Kidney (tissue), 13 donors: ENCODE measurements at regions not wholly inside any gene's neighbourhood (a gene's known extent, or its start where the extent isn't known, plus 50 kb on each side); places are given as distances from the start of the nearest gene placed in this dataset.

Experiments
- DNase-seq, 5 donors: peaks; one replicate each; pipeline ENCODE4 v3.0.0-alpha.2; 2013 to 2020
- FAIRE-seq: peaks from 2 replicates; lab custom pipeline; 2012; peaks lifted over from hg19 to GRCh38; lab: Jason Lieb, UNC
- H3K27ac ChIP-seq, 2 donors: one replicate each; pipeline ENCODE4 v1.7.0; 2013; ENCODE audit warnings: low read depth in 2 of 2, low read length in 2 of 2, inconsistent platforms in 1 of 2
- H3K27me3 ChIP-seq: one replicate; pipeline ENCODE4 v1.7.1; 2013; ENCODE audit warnings: low read length, inconsistent platforms; ENCODE audit not compliant: control insufficient read depth, insufficient read depth
- H3K36me3 ChIP-seq, 3 donors: one replicate each; pipeline versions ENCODE4 v1.7.0 to v1.7.1; 2013; ENCODE audit warnings: low read length in 3 of 3, control low read depth in 1 of 3, inconsistent platforms in 1 of 3; ENCODE audit not compliant: insufficient read depth in 3 of 3, control insufficient read depth in 2 of 3
- H3K4me1 ChIP-seq, 3 donors: one replicate each; pipeline versions ENCODE4 v1.7.0 to v1.7.1; 2013; ENCODE audit warnings: low read length in 3 of 3, inconsistent platforms in 1 of 3, low read depth in 1 of 3; ENCODE audit not compliant: control insufficient read depth in 2 of 3, insufficient read depth in 2 of 3
- H3K4me3 ChIP-seq, 3 donors: one replicate each; pipeline versions ENCODE4 v1.7.0 to v1.8.1; 2013; ENCODE audit warnings: low read length in 3 of 3, control low read depth in 1 of 3, inconsistent platforms in 1 of 3
- H3K9ac ChIP-seq, 3 donors: one replicate each; pipeline versions ENCODE4 v1.7.0 to v1.7.1; 2013; ENCODE audit warnings: low read length in 3 of 3, control low read depth in 1 of 3, inconsistent platforms in 1 of 3
- H3K9me3 ChIP-seq, 3 donors: one replicate each; pipeline versions ENCODE4 v1.7.0 to v1.7.1; 2013; ENCODE audit warnings: low read length in 3 of 3, control low read depth in 1 of 3, inconsistent platforms in 1 of 3; ENCODE audit not compliant: control insufficient read depth in 2 of 3, insufficient read depth in 1 of 3
- intact Hi-C: fragments of 100-400 bp; cut with DNase I; formaldehyde crosslinking; loops from one replicate; pipeline ENCODE4 v1.11.1; 2022
- TF ChIP-seq, protein P1 (sequence below): IDR thresholded peaks from 3 replicates; pipeline ENCODE4 v1.5.1; 2012; ENCODE audit warnings: mild to moderate bottlenecking, moderate library complexity, borderline replicate concordance; ENCODE audit not compliant: insufficient read depth; ENCODE audit errors: extremely low read depth
- donor health status: control.
- donor health status: control.
- donor health status: control.
- donor health status: control.
- donor health status: control.
- donor health status: DM: yes; HTN: yes; CAD: no.
- donor health status: Normal renal cell carcinoma (clear cell type).

DNA sequence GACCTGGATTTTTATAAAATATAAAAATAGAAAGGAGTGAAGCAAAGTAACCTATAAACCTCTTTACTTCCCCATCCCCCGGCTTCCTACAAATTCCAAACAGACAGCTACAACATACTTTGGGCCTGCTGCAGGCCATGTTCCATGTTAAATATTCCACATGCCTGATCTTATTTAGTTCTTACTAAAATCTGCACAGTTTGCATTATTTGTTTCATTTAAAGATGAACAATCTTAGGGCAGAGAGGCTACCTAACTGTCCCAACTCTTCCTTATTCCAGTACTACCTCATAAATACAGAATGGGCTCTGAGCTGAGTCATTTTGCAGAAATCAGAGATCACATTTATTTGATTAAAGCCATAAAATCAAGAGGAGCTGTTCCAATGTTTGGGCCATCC lies 665.0 kb downstream of the PDCD6IP start:
- H3K9ac ChIP-seq, result no peak overlapping the region
- intact Hi-C loops, result no loop called here
- no peaks in the 10 kb centered on the region for H3K4me1 ChIP-seq
- FAIRE-seq (no peak), DNase-seq (no peak)
- no peak overlapping the region for H3K4me3 ChIP-seq
- H3K27ac ChIP-seq, result no peak overlapping the region
- TF ChIP-seq, protein P1, sequence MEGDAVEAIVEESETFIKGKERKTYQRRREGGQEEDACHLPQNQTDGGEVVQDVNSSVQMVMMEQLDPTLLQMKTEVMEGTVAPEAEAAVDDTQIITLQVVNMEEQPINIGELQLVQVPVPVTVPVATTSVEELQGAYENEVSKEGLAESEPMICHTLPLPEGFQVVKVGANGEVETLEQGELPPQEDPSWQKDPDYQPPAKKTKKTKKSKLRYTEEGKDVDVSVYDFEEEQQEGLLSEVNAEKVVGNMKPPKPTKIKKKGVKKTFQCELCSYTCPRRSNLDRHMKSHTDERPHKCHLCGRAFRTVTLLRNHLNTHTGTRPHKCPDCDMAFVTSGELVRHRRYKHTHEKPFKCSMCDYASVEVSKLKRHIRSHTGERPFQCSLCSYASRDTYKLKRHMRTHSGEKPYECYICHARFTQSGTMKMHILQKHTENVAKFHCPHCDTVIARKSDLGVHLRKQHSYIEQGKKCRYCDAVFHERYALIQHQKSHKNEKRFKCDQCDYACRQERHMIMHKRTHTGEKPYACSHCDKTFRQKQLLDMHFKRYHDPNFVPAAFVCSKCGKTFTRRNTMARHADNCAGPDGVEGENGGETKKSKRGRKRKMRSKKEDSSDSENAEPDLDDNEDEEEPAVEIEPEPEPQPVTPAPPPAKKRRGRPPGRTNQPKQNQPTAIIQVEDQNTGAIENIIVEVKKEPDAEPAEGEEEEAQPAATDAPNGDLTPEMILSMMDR, result no peak
- H3K9me3 ChIP-seq, result peaks cover 1 to 19% (median 3%) of the 10 kb centered on the region in 3 donors
- no peaks in the 10 kb centered on the region for H3K36me3 ChIP-seq
- no peaks in the 10 kb centered on the region for H3K27me3 ChIP-seq

DNA sequence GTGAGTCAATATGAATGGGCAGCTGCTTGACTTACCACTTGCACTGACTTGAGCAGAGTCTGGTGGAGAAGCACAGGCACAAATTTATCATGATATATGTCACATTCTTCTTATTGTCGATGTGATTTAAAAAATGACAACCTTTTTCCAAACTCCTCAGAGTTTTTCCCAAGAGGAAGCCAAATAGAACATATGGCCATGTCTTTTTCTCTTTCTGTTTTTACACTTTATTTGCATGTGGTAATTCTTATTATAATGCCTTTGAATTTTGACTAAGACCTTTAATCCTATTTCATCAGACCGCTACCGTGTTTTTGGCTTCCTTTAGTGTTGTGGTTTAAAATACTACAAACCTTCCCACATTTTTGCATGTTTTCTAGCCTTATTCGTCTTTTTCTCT lies 666.2 kb downstream of the PDCD6IP start:
- Histone ChIP-seq H3K4me3 (no peak overlapping the region), H3K27ac (no peak overlapping the region), H3K36me3 (no peaks in the 10 kb centered on the region), H3K9ac (no peak overlapping the region), H3K27me3 (no peaks in the 10 kb centered on the region), H3K4me1 (no peaks in the 10 kb centered on the region), H3K9me3 (peaks cover 0 to 8% (median 0%) of the 10 kb centered on the region in 3 donors)
- FAIRE-seq (no peak), DNase-seq (no peak)
- TF ChIP-seq, protein P1, result no peak
- intact Hi-C loops, result no loop called here

DNA sequence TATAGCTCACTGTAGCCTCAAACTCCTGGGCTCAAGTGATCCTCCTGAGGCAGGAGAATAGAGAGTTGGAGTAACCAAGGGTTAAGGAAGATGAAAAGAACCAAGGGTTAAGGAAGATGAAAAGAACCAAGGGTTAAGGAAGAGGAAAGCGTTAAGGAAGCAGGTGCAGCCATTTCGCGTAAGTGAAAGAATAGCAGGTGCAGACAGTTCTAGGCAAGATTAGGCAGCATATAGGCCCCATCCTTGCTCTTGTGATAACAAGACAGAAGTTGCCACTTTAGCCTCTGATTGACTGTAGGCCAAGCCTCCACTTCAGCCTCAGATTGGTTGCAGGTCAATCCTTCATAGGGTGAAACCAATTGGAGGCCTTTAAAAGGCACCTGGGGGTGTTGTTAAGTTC lies 677.4 kb downstream of the PDCD6IP start:
- Histone ChIP-seq H3K27me3 (no peaks in the 10 kb centered on the region), H3K27ac (no peak overlapping the region), H3K9ac (no peak overlapping the region), H3K36me3 (no peaks in the 10 kb centered on the region), H3K9me3 (peaks cover 0 to 4% (median 0%) of the 10 kb centered on the region in 3 donors), H3K4me3 (no peak overlapping the region), H3K4me1 (no peaks in the 10 kb centered on the region)
- intact Hi-C loops, result no loop called here
- FAIRE-seq, result no peak
- DNase-seq, result no peak
- TF ChIP-seq, protein P1, result no peak

DNA sequence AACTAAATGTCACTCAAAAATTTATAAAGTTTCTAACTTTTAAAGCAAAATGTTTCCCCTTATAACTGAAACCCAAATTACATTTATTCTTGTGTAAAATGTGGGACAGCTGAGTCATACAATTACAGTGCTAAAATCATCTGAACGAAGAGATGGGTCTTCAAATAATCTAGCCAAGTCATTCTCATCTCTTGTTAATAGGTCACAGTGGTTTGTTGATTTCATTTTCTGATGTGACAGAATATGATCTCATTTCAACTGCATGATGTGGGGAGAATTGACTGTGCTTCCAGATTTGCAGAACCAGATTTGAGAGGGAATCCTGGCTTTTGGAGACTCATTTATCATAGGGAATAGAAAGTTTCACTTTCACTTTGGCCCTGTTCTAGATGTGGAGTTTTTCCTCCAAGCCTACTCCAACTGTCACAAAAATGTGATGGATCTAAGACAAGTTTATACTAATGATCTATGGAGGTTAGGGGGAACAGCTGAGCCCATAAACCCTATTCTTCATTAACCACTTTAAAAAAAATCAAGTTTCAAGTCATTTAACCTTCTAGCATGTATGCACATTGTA lies 685.0 kb downstream of the PDCD6IP start:
- Histone ChIP-seq H3K36me3 (no peaks in the 10 kb centered on the region), H3K4me1 (no peaks in the 10 kb centered on the region), H3K4me3 (peak overlapping the region in 1 of 3 donors; percentile 39), H3K9ac (no peak overlapping the region), H3K27ac (no peak overlapping the region), H3K9me3 (no peaks in the 10 kb centered on the region), H3K27me3 (no peaks in the 10 kb centered on the region)
- intact Hi-C loops, result no loop called here
- TF ChIP-seq, protein P1, result no peak
- no peak for DNase-seq
- FAIRE-seq, result no peak
